ENCODE measurements at regions not wholly inside any gene's neighbourhood (a gene's known extent, or its start where the extent isn't known, plus 50 kb on each side); places are given as distances from the start of the nearest gene placed in this dataset.

GRCh38 chr9:25381141-25381540, 297.1 kb downstream of the TUSC1 start:
- Histone ChIP-seq H3K79me2 (ENCODE audit: low read length) (no peaks in the 10 kb centered on the region), H3K27ac (ENCODE audit: low read length) (no peak overlapping the region), H3K4me1 (ENCODE audit: insufficient read depth, low read length) (no peaks in the 10 kb centered on the region), H3F3A (ENCODE audit: low read length, unreplicated experiment) (no peaks in the 10 kb centered on the region), H3K4me2 (ENCODE audit: low read length) (no peak overlapping the region), H3K36me3 (ENCODE audit: low read depth, low read length) (no peaks in the 10 kb centered on the region), H4K20me1 (ENCODE audit: low read length) (no peaks in the 10 kb centered on the region), H3K9me2 (replicated peaks; ENCODE audit: low read length) (no peaks in the 10 kb centered on the region), H2AFZ (ENCODE audit: low read length) (no peak overlapping the region), H3K27me3 (ENCODE audit: low read length) (no peaks in the 10 kb centered on the region), H3K9ac (ENCODE audit: low read length) (no peak overlapping the region), H3K4me3 (ENCODE audit: low read length) (no peak overlapping the region), H3K9me3 (ENCODE audit: low read length) (no peaks in the 10 kb centered on the region)
- TF ChIP-seq EZH2 (IDR thresholded peaks at IDR 0.05; ENCODE audit: low read length, unreplicated experiment): no peak
- no peak for TF ChIP-seq EZH2phosphoT487 (IDR thresholded peaks at IDR 0.05; ENCODE audit: borderline replicate concordance, low read length)
- TF ChIP-seq CTCF (conservative IDR thresholded peaks at IDR 0.05; ENCODE audit: low read depth, low read length): no peak
- ChIA-PET CTCF (no interaction called here), POLR2A (ENCODE audit: unreplicated experiment) (no interaction called here)
- ATAC-seq (no peak), DNase-seq (no peak)
- no TSS peak for BruUV-seq (replicated peaks)
- intact Hi-C loops (cut with micrococcal nuclease): no loop called here

- TF ChIP-seq EZH2 (IDR thresholded peaks at IDR 0.05; ENCODE audit: low read length, unreplicated experiment): no peak
- TF ChIP-seq CTCF (conservative IDR thresholded peaks at IDR 0.05; ENCODE audit: low read depth, low read length): no peak
- no peak for TF ChIP-seq EZH2phosphoT487 (IDR thresholded peaks at IDR 0.05; ENCODE audit: borderline replicate concordance, low read length)
- no peaks in the 10 kb centered on the region for H3K79me2 ChIP-seq (ENCODE audit: low read length)
- H3K9me3 ChIP-seq (ENCODE audit: low read length): no peaks in the 10 kb centered on the region
- H3K9ac ChIP-seq (ENCODE audit: low read length): no peak overlapping the region
- ChIA-PET CTCF (no interaction called here), POLR2A (ENCODE audit: unreplicated experiment) (no interaction called here)
- H3K9me2 ChIP-seq (replicated peaks; ENCODE audit: low read length): no peaks in the 10 kb centered on the region
- H3F3A ChIP-seq (ENCODE audit: low read length, unreplicated experiment): no peaks in the 10 kb centered on the region
- H2AFZ ChIP-seq (ENCODE audit: low read length): no peak overlapping the region
- no peak for DNase-seq
- no peak overlapping the region for H3K4me3 ChIP-seq (ENCODE audit: low read length)
- no peak overlapping the region for H3K27ac ChIP-seq (ENCODE audit: low read length)
- H3K4me1 ChIP-seq (ENCODE audit: insufficient read depth, low read length): no peaks in the 10 kb centered on the region
- no peaks in the 10 kb centered on the region for H3K27me3 ChIP-seq (ENCODE audit: low read length)
- H3K36me3 ChIP-seq (ENCODE audit: low read depth, low read length): no peaks in the 10 kb centered on the region
- intact Hi-C loops (cut with micrococcal nuclease): no loop called here
- no peak for ATAC-seq
- H4K20me1 ChIP-seq (ENCODE audit: low read length): no peaks in the 10 kb centered on the region
- no TSS peak for BruUV-seq (replicated peaks)
- H3K4me2 ChIP-seq (ENCODE audit: low read length): no peak overlapping the region
Observed at GRCh38 chr9:25377039-25377438, 301.2 kb downstream of the TUSC1 start.

- no peak overlapping the region for H2AFZ ChIP-seq (ENCODE audit: low read length)
- H3K9me2 ChIP-seq (replicated peaks; ENCODE audit: low read length): no peaks in the 10 kb centered on the region
- CTCF ChIA-PET: no interaction called here
- BruUV-seq (replicated peaks): no TSS peak
- H3K9me3 ChIP-seq (ENCODE audit: low read length): no peaks in the 10 kb centered on the region
- no peaks in the 10 kb centered on the region for H3K36me3 ChIP-seq (ENCODE audit: low read depth, low read length)
- H3K79me2 ChIP-seq (ENCODE audit: low read length): no peaks in the 10 kb centered on the region
- no peak overlapping the region for H3K27ac ChIP-seq (ENCODE audit: low read length)
- intact Hi-C loops (cut with micrococcal nuclease): no loop called here
- no peaks in the 10 kb centered on the region for H3F3A ChIP-seq (ENCODE audit: low read length, unreplicated experiment)
- H3K27me3 ChIP-seq (ENCODE audit: low read length): no peaks in the 10 kb centered on the region
- H3K4me3 ChIP-seq (ENCODE audit: low read length): no peak overlapping the region
- ATAC-seq: no peak
- no peak overlapping the region for H3K4me2 ChIP-seq (ENCODE audit: low read length)
- H3K4me1 ChIP-seq (ENCODE audit: insufficient read depth, low read length): no peaks in the 10 kb centered on the region
- no peak overlapping the region for H3K9ac ChIP-seq (ENCODE audit: low read length)
- POLR2A ChIA-PET (ENCODE audit: unreplicated experiment): no interaction called here
- TF ChIP-seq EZH2 (IDR thresholded peaks at IDR 0.05; ENCODE audit: low read length, unreplicated experiment) (no peak), EZH2phosphoT487 (IDR thresholded peaks at IDR 0.05; ENCODE audit: borderline replicate concordance, low read length) (no peak), CTCF (conservative IDR thresholded peaks at IDR 0.05; ENCODE audit: low read depth, low read length) (no peak)
- DNase-seq: no peak
- no peaks in the 10 kb centered on the region for H4K20me1 ChIP-seq (ENCODE audit: low read length)
Observed at GRCh38 chr9:25374281-25374680, 304.0 kb downstream of the TUSC1 start.

All from PC-3 (cell line).